H1 (cell line): ENCODE measurements at regions not wholly inside any gene's neighbourhood (a gene's known extent, or its start where the extent isn't known, plus 50 kb on each side); places are given as distances from the start of the nearest gene placed in this dataset.

ENCODE experiments used
- CTCF ChIA-PET: fragments of 300-600 bp; sonication (Branson Sonifier 250); formaldehyde crosslinking; loops from one replicate; lab custom pipeline; 2021; ENCODE audit not compliant: partially characterized antibody; lab: Charles Lee
- POLR2A ChIA-PET: fragments of 300-600 bp; sonication (Branson Sonifier 250); formaldehyde crosslinking; loops from one replicate; lab custom pipeline; 2021; ENCODE audit warnings: inconsistent platforms; ENCODE audit not compliant: partially characterized antibody; lab: Charles Lee
- DNase-seq, 2 experiments: peaks; one replicate each; pipeline versions ENCODE4 v3.0.0 to v3.0.0-alpha.2; 2010 to 2022; ENCODE audit warnings: low spot score in 2 of 2, low read depth in 1 of 2, mixed read lengths in 1 of 2
- FAIRE-seq: peaks from 2 replicates; lab custom pipeline; 2011; peaks lifted over from hg19 to GRCh38; lab: Jason Lieb, UNC
- H2AFZ ChIP-seq: 2 replicates; pipeline ENCODE4 v1.8.1; 2012; ENCODE audit warnings: low read length, inconsistent platforms
- H2AK5ac ChIP-seq: 2 replicates; pipeline ENCODE4 v1.6.1; 2013; ENCODE audit warnings: low read depth, low read length
- H2BK120ac ChIP-seq: replicated peaks from 2 replicates; pipeline ENCODE3; 2013; ENCODE audit warnings: low read depth, low read length, inconsistent platforms
- H2BK12ac ChIP-seq: 2 replicates; pipeline ENCODE4 v1.6.1; 2013; ENCODE audit warnings: low read depth, low read length
- H2BK15ac ChIP-seq: 2 replicates; pipeline ENCODE4 v1.6.1; 2013; ENCODE audit warnings: low read length
- H2BK20ac ChIP-seq: 2 replicates; pipeline ENCODE4 v1.6.1; 2013; ENCODE audit warnings: low read length
- H2BK5ac ChIP-seq: 2 replicates; pipeline ENCODE4 v1.6.1; 2013; ENCODE audit warnings: low read depth, low read length
- H3K14ac ChIP-seq: 2 replicates; pipeline ENCODE4 v1.6.1; 2013; ENCODE audit warnings: inconsistent platforms; ENCODE audit not compliant: insufficient read length
- H3K18ac ChIP-seq: 2 replicates; pipeline ENCODE4 v1.6.1; 2013; ENCODE audit warnings: low read length; ENCODE audit errors: extremely low read depth
- H3K23ac ChIP-seq: 2 replicates; pipeline ENCODE4 v1.6.1; 2013; ENCODE audit warnings: inconsistent platforms; ENCODE audit not compliant: insufficient read length
- H3K23me2 ChIP-seq: 2 replicates; pipeline ENCODE4 v1.6.1; 2013; ENCODE audit warnings: low read depth, low read length
- H3K27ac ChIP-seq: 2 replicates; pipeline ENCODE4 v1.6.1; 2011; ENCODE audit warnings: low read depth, low read length, inconsistent platforms
- H3K27me3 ChIP-seq, 4 experiments: replicated peaks in 1 of 4; 1 replicate in 1 of 4; 2 replicates in 3 of 4; pipeline versions ENCODE4 v1.6.1 to v1.8.1; 2011 to 2013; ENCODE audit warnings: low read length in 3 of 4, mild to moderate bottlenecking in 3 of 4, inconsistent platforms in 2 of 4, mixed read lengths in 2 of 4, moderate library complexity in 1 of 4; ENCODE audit not compliant: control insufficient read depth in 3 of 4, insufficient read depth in 3 of 4; ENCODE audit errors: extremely low read depth in 1 of 4
- H3K36me3 ChIP-seq, 4 experiments: 2 replicates each; pipeline versions ENCODE4 v1.6.1 to v1.8.1; 2011 to 2013; ENCODE audit warnings: mild to moderate bottlenecking in 4 of 4, low read length in 3 of 4, moderate library complexity in 2 of 4, control low read depth in 1 of 4, inconsistent platforms in 1 of 4; ENCODE audit not compliant: insufficient read depth in 4 of 4, control insufficient read depth in 2 of 4
- H3K4ac ChIP-seq: replicated peaks from 2 replicates; pipeline ENCODE3; 2013; ENCODE audit warnings: low read length, low read depth, mixed read lengths, inconsistent platforms; ENCODE audit not compliant: insufficient read length
- H3K4me1 ChIP-seq, 4 experiments: replicated peaks in 1 of 4; 1 replicate in 1 of 4; 2 replicates in 3 of 4; pipeline versions ENCODE4 v1.6.1 to v1.8.1; 2011 to 2013; ENCODE audit warnings: low read length in 3 of 4, inconsistent platforms in 2 of 4, mixed read lengths in 1 of 4; ENCODE audit not compliant: insufficient read depth in 4 of 4, control insufficient read depth in 3 of 4
- H3K4me2 ChIP-seq, 2 experiments: 2 replicates each; pipeline versions ENCODE4 v1.6.1 to v1.8.1; 2011 to 2013; ENCODE audit warnings: low read depth in 2 of 2, low read length in 2 of 2, control low read depth in 1 of 2, inconsistent platforms in 1 of 2, mild to moderate bottlenecking in 1 of 2; ENCODE audit not compliant: insufficient read depth in 1 of 2
- H3K4me3 ChIP-seq, 4 experiments: fragments of 200-600, 300-600 bp in 1 of 4; sonication (generic), shearing (Covaris generic), sonication (Bioruptor Twin) in 1 of 4; 2 replicates each; pipeline versions ENCODE4 v1.5.1 to v1.8.1; 2011 to 2016; ENCODE audit warnings: low read length in 4 of 4, low read depth in 3 of 4, control low read depth in 2 of 4, inconsistent platforms in 2 of 4, mild to moderate bottlenecking in 2 of 4, mixed read lengths in 1 of 4, moderate library complexity in 1 of 4; ENCODE audit not compliant: insufficient read depth in 2 of 4; ENCODE audit errors: extremely low read depth in 1 of 4
- H3K56ac ChIP-seq: replicated peaks from 2 replicates; pipeline ENCODE3; 2013; ENCODE audit warnings: low read depth, mild to moderate bottlenecking, mixed read lengths, low read length, inconsistent platforms; ENCODE audit not compliant: insufficient read length
- H3K79me1 ChIP-seq: 2 replicates; pipeline ENCODE4 v1.6.1; 2013; ENCODE audit warnings: low read depth, low read length, control low read depth
- H3K79me2 ChIP-seq, 2 experiments: 2 replicates each; pipeline versions ENCODE4 v1.6.1 to v1.8.1; 2012 to 2013; ENCODE audit warnings: low read length in 2 of 2, mild to moderate bottlenecking in 2 of 2, inconsistent platforms in 1 of 2; ENCODE audit not compliant: insufficient read depth in 2 of 2, control insufficient read depth in 1 of 2
- H3K9ac ChIP-seq, 4 experiments: replicated peaks in 1 of 4; 1 replicate in 1 of 4; 2 replicates in 3 of 4; pipeline versions ENCODE4 v1.6.1 to v1.8.1; 2011 to 2013; ENCODE audit warnings: low read depth in 3 of 4, low read length in 3 of 4, control low read depth in 2 of 4, mild to moderate bottlenecking in 2 of 4, moderate library complexity in 2 of 4, inconsistent platforms in 1 of 4; ENCODE audit errors: extremely low read depth in 1 of 4
- H3K9me3 ChIP-seq, 2 experiments: 2 replicates each; pipeline versions ENCODE4 v1.6.1 to v1.8.1; 2012 to 2013; ENCODE audit warnings: mild to moderate bottlenecking in 2 of 2, moderate library complexity in 2 of 2, control low read depth in 1 of 2, inconsistent platforms in 1 of 2, low read depth in 1 of 2, low read length in 1 of 2, mixed read lengths in 1 of 2; ENCODE audit not compliant: insufficient read depth in 2 of 2
- H4K20me1 ChIP-seq, 2 experiments: replicated peaks in 1 of 2; 2 replicates each; pipeline versions ENCODE3 to v1.8.1; 2011 to 2013; ENCODE audit warnings: inconsistent platforms in 2 of 2, low read length in 2 of 2, mild to moderate bottlenecking in 1 of 2; ENCODE audit not compliant: insufficient read depth in 2 of 2, control insufficient read depth in 1 of 2
- H4K5ac ChIP-seq: 2 replicates; pipeline ENCODE4 v1.6.1; 2013; ENCODE audit warnings: low read length, low read depth, mixed read lengths, inconsistent platforms; ENCODE audit not compliant: insufficient read length
- H4K8ac ChIP-seq: 2 replicates; pipeline ENCODE4 v1.8.0; 2013; ENCODE audit warnings: mild to moderate bottlenecking, moderate library complexity, low read length, inconsistent platforms; ENCODE audit not compliant: insufficient read depth; ENCODE audit errors: extremely low read depth
- H4K91ac ChIP-seq: replicated peaks from 2 replicates; pipeline ENCODE3; 2013; ENCODE audit warnings: low read length, mixed read lengths, inconsistent platforms; ENCODE audit not compliant: insufficient read length
- ASH2L ChIP-seq: fragments of 200-600, 300-600 bp; sonication (generic); IDR thresholded peaks from one replicate; pipeline ENCODE4 v1.7.1; 2017; ENCODE audit warnings: low read length
- CEBPB ChIP-seq: IDR thresholded peaks from 2 replicates; pipeline ENCODE4 v1.6.1; 2012; ENCODE audit warnings: low read depth, low read length
- CHD2 ChIP-seq: IDR thresholded peaks from 2 replicates; pipeline ENCODE4 v1.6.1; 2012; ENCODE audit warnings: low read length, improper control_type of control experiment
- GABPA ChIP-seq: IDR thresholded peaks from 2 replicates; pipeline ENCODE4 v1.6.1; 2011; ENCODE audit warnings: mild to moderate bottlenecking, low read length, moderate library complexity, borderline replicate concordance; ENCODE audit not compliant: insufficient read depth
- KDM1A ChIP-seq: fragments of 200-600, 300-600 bp; sonication (generic); IDR thresholded peaks from 2 replicates; pipeline ENCODE4 v1.7.1; 2016; ENCODE audit warnings: mild to moderate bottlenecking, low read length, borderline replicate concordance
- MAFK ChIP-seq: IDR thresholded peaks from 2 replicates; pipeline ENCODE4 v1.6.1; 2012; ENCODE audit warnings: low read depth, mild to moderate bottlenecking, improper control_type of control experiment, low read length
- RAD21 ChIP-seq, 2 experiments: IDR thresholded peaks in 1 of 2; conservative IDR thresholded peaks in 1 of 2; 2 replicates each; pipeline ENCODE4 v1.6.1; 2011; ENCODE audit warnings: low read depth in 2 of 2, low read length in 2 of 2, improper control_type of control experiment in 1 of 2, inconsistent platforms in 1 of 2, mild to moderate bottlenecking in 1 of 2, moderate library complexity in 1 of 2
- RBBP5 ChIP-seq: IDR thresholded peaks from 2 replicates; pipeline ENCODE4 v1.7.1; 2012; ENCODE audit warnings: low read depth, mild to moderate bottlenecking, inconsistent platforms, low read length, moderate library complexity, borderline replicate concordance
- RNF2 ChIP-seq: fragments of 200-900, 300-1000 bp; sonication (generic); IDR thresholded peaks from 2 replicates; pipeline ENCODE4 v1.7.1; 2016; ENCODE audit warnings: borderline replicate concordance, low read depth, mild to moderate bottlenecking, antibody characterized with exemption, low read length; ENCODE audit not compliant: poor library complexity, severe bottlenecking; ENCODE audit errors: missing control alignments
- SP4 ChIP-seq: IDR thresholded peaks from 2 replicates; pipeline ENCODE4 v1.6.1; 2012; ENCODE audit warnings: low read length, inconsistent platforms
- SUZ12 ChIP-seq: fragments of 200-600 bp; sonication (generic); IDR thresholded peaks from 2 replicates; pipeline ENCODE4 v1.6.1; 2012; ENCODE audit warnings: mild to moderate bottlenecking, inconsistent platforms, low read length, moderate library complexity, mixed read lengths
- TF ChIP-seq, protein P1 (sequence below): IDR thresholded peaks from 2 replicates; pipeline ENCODE4 v1.6.1; 2011; ENCODE audit warnings: low read length, improper control_type of control experiment

DNA sequence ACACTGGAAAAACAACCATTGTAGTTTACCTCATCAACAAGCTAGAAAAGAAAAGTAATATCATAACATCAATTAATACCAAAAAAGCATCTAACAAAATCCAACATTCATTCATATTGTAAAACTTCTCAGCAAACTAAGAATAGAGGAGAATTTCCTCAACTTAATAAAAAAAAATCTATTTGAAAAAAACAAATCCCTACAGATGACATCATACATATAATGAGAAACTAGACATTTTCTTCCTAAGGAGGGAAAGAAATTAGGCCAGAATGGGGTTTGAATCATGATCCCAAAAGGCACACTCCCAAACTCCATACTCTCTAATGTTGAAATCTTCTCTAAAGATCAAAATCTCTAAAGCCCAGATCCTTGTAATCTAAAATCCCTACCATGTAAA lies 460.0 kb downstream of the IRS1 start:
- Histone ChIP-seq H3K27ac (no peak overlapping the region), H3K27me3 (no peaks in the 10 kb centered on the region), H3K14ac (no peak overlapping the region), H3K79me2 (no peaks in the 10 kb centered on the region), H3K36me3 (no peaks in the 10 kb centered on the region), H3K9me3 (no peaks in the 10 kb centered on the region), H3K4me1 (no peaks in the 10 kb centered on the region), H2BK5ac (no peak overlapping the region), H3K4ac (no peak overlapping the region), H2AK5ac (no peak overlapping the region), H4K8ac (no peak overlapping the region), H3K23me2 (no peaks in the 10 kb centered on the region), H3K4me3 (no peak overlapping the region), H2BK15ac (no peak overlapping the region), H3K56ac (no peak overlapping the region), H2AFZ (0 out of 2 replicates have a peak overlapping the region, but pooled peaks have one; percentile 57), H4K20me1 (no peaks in the 10 kb centered on the region), H2BK20ac (no peak overlapping the region), H4K5ac (no peak overlapping the region), H4K91ac (no peak overlapping the region), H2BK12ac (no peak overlapping the region), H3K4me2 (no peak overlapping the region), H3K9ac (no peak overlapping the region), H3K18ac (no peak overlapping the region), H3K79me1 (no peaks in the 10 kb centered on the region), H3K23ac (no peak overlapping the region), H2BK120ac (no peak overlapping the region)
- TF ChIP-seq RBBP5 (no peak), ASH2L (no peak), MAFK (no peak), RNF2 (no peak), KDM1A (no peak), SP4 (no peak), CHD2 (no peak), RAD21 (IDR thresholded peaks at IDR 0.05 in 1 of 2, conservative IDR thresholded peaks at IDR 0.05 in 1 of 2; ENCODE audit: low read depth in 2 of 2, low read length in 2 of 2) (no peak), CEBPB (no peak), GABPA (no peak), SUZ12 (no peak)
- TF ChIP-seq, protein P1, sequence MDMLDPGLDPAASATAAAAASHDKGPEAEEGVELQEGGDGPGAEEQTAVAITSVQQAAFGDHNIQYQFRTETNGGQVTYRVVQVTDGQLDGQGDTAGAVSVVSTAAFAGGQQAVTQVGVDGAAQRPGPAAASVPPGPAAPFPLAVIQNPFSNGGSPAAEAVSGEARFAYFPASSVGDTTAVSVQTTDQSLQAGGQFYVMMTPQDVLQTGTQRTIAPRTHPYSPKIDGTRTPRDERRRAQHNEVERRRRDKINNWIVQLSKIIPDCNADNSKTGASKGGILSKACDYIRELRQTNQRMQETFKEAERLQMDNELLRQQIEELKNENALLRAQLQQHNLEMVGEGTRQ, result no peak
- ChIA-PET CTCF (no interaction called here), POLR2A (no interaction called here)
- FAIRE-seq (no peak), DNase-seq (no peak)
